ENCODE measurements at regions not wholly inside any gene's neighbourhood (a gene's known extent, or its start where the extent isn't known, plus 50 kb on each side); places are given as distances from the start of the nearest gene placed in this dataset.

DNA sequence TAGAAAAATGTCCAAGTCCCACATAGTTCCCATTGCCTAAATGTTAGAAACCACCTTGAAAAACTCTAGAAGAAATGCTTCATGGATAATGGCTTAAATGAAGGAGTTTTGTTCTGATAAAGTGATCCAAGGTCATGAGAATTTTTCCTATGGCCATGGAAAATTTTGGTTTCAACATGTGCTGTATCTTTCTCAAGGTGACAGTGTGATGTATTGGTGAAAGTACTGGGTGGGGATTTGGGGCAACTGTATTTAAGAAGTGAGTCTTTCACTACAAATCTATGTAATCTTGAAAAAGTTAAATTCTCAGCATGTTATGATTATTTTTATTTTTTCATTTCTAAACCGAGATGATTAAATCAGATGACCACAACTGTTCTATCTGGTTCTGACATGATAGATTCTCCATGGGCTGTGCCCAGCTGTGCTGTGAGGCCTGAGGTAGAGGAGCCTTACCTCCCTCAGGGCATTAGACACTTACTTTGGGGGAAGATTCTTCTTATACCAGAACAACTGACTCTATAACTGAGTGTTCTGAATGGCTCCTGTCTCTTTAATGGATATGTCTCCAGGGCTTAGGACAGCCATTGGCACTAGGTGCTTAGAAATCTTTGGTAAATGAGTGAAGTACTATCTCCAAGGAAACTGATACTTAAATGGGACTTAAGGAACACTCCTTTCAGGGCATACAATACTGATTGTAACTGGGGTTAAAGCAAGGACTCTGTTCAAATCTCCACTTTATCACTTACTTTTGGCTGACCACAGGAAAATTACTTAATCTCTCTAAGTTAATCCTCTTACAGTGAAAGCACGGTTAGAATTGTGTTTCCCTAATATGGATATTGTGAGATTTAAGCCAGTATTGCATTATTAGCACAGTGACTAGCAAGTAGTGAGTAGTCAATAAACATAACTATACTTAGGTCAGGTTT, 397.4 kb upstream of the MEF2C start:
- DNase-seq: no peak

- no peak for DNase-seq
Measured at GRCh38 chr5:89279391-89280036, 396.5 kb upstream of the MEF2C start.

DNA sequence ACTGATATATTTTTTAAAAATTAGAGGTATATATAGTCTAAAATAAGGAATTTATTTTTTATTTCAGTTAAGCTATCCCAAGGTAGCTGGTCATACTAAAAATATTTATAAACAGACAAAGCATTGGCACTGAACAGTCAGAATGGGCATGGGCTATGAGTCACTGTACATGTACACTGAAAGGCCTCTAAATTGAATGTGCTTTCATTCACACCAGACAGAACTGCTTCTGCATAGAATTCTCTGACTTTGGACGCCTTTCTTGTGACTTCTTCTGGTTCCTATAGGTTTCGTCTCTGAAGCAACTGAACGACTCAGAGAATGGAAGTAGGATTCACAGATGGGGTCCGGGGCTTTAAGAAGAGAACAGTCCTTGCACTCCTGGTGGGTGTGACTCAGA, 394.8 kb upstream of the MEF2C start:
- no peak for DNase-seq

DNA sequence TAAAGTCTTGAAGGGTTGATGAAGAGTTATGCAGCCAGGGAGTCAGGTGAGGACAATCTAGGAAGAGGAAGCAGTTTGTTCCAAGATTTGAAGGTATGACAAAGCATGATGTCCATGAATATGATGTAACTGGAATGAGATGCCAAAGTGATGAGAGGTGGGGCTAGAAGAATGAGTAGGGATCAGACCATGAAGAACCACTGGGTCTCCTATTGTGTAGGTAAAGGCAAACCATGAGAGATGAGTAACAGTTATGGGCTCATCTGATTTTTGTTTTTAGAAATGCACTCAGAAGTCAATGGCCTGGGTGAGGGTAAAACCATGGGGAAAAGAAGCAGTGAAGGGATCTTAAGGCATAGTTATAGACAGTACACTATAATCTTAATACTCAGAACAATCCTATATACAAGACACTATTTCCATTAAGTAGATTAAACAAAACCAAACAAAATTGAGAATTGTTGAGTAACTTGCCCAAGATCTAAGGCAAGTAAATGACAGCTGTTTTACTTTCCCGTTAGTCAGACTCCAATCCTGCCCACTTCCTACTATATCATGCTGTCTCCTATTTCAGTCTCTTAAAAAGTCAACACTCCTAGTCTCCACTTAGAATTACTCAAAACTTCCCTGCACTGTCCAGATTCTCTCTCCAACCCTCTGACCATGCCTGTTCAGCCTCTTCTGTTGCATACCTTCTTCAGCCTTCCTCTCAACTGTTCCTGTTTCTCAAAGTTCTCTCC, 393.8 kb upstream of the MEF2C start:
- no peak for DNase-seq

- DNase-seq: no peak
Measured at GRCh38 chr5:89275066-89275855, 392.3 kb upstream of the MEF2C start.

DNA sequence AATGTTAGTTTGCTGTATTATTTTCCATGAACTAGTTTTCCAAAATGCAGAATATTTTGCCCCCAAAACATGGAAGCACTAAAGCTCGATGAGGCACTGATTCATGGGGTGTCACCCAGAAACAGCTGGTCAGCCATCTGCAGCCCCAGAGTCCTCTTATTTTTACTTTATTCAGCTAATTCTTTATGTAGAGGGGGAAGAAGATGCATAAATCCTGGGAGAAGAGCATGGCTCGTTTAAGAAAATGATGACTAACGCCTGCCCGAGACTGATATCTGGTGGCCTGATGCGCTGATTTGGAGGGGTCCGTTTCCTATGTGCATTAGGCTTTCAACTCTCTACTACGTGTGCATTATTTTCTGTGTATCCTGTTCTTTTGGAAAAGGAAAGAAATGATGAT, 390.3 kb upstream of the MEF2C start:
- DNase-seq: no peak

DNA sequence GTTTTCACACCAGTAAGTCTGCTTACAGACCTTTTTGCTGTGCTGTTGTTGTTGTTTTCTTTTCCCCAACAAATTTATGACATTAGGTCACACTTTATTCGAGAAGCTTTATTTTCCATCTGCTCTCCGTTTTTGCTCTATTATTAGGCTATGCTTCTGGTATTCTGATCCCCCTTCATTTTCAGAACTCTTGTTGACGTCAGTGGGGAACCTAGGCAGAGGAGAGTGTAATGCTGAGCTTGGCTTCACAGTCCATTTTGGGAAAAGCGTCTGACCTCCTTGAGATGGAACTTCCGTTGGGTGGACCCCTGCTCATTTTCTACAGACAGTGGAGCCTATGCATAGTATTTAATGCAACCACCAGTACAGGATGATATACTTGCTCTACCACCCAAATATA, 387.9 kb upstream of the MEF2C start:
- no peak for DNase-seq

DNA sequence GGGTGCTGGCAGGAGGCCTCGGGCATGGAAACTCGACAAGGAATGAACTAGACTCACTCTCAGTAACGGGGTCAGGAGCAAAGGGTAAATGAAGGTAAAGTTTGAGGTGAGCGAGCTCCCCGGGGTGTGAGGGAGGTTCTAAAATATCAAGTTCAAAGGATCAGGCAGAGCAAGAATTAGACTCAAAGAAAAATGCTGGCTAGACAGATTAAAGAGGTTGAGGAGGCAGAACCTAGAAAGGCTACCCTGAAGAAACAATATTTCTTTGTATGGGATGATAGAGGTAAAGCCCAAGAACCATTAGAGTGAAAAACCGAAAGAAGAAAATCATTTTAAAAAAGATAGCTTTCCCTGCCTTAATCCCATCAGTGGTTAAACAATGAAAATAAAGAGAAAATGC, 386.7 kb upstream of the MEF2C start:
- DNase-seq: no peak

DNA sequence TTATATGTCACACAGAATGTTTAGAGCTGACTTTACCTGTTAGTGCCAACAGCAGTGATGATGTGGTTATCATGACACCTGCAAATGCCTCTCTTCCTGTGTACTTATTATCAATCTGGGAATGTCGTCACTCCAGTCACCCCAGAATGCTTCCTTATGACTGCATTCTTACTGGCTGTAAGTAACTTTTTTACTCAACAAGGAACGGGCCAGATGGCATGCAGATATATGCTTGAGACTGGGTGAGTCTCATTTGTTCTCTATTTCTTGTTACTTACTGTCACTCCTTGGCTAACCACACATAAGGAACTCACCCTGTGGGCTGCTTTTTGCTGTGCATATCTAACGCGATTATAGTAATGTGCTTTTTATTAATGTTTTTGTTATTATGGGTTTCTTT, 385.5 kb upstream of the MEF2C start:
- no peak for DNase-seq

DNA sequence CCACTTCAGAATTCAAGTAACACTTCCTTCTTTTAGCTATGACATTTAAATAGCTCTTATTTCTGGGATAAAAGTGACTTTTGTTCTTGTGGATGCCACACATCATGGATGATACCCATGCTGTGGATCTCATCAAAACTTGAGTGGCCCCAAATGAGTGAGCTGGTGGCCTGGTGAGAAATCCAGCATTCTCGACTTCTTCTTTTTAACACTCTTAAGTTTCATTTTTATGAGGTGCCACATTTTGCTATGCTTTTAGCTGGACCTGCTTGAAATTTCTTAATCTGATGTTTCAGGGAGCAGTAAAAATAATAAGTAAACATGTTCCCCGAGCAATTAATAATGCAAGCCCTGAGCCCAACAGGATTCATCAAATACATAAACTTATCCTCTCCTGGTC, 384.8 kb upstream of the MEF2C start:
- no peak for DNase-seq

- DNase-seq: no peak
Measured at GRCh38 chr5:89265511-89266179, 382.7 kb upstream of the MEF2C start.

- no peak for DNase-seq
Measured at GRCh38 chr5:89263846-89264245, 380.9 kb upstream of the MEF2C start.

GRCh38 chr5:89262030-89262429, 379.0 kb upstream of the MEF2C start:
- no peak for DNase-seq

DNA sequence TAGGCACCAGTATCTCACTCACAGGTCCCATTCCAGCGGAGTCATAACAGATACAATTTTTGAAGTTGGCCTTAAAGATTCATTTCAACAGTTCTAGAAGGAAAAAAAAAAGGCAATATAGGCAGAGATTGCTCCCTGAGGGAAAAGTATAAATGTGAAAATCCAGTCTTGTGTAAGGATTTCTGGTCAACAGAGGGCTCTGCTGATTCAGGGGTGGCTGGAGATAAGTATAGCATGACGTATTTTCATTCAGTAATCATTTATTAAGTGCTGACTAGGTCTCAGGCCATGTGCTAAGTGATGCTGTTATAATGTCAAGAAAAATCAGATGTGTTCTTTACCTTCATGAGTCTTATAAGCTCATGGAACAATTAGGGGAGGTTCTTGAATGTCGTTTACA, 377.3 kb upstream of the MEF2C start:
- DNase-seq: no peak

DNA sequence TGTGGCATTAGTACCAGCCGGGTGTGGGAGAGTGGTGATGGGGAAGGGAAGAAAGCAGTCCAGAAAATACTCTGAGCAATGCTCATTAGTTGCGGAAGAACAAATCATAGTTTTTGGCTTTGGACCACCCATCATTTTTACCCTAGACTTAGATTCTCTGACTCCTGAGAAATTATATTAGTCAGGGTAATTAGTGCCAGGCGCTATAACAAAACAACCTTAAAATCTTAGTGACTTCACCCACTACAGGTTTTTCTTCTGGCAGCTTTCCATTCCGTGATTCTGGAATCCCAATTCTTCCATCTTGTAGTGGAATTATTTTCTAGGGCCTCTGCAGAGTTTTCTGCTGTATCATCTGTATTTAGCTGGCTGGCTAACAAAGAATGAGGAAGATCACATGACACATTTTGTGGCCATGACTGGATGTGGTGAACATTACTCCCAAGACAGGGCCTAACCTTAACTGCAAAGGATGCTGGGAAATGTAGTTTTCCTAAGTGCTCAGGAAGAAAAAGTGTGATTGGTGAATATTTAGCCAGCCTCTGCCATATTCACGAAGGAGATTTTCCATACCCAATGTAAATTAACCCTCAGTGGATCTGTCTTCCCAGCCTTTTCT, 373.0 kb upstream of the MEF2C start:
- DNase-seq: no peak

DNA sequence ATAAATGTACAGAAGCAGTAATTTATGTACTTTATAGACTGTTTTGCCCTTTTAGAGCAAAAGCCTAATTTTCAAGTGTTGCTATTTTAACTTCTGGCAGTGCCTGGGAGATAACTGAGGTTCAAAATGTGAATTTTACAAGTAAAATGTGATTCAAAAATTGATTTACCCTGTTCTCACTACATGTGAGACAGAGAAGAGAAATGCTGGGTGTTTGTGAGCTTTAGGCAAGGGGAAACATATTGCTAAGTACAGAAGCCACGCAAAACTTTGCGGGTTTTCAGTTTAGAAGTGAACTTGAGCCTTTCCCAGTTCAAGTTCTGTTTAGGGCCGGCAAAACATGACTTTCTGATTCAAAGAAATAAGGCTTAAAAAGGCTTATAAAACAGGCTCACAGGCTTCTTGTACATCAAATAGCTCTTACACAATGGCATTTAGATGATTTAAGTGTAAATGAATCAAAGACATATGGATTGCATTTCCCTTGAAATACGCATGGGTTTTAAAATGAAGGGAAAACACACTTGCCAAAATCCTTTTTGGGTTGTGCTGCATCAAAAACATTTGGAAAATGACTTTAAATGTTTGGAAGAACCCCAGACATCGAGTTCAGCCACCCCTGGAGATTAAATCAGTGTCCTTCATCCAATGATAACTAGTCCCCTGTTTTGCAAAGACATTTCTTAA, 370.8 kb upstream of the MEF2C start:
- no peak for DNase-seq

DNA sequence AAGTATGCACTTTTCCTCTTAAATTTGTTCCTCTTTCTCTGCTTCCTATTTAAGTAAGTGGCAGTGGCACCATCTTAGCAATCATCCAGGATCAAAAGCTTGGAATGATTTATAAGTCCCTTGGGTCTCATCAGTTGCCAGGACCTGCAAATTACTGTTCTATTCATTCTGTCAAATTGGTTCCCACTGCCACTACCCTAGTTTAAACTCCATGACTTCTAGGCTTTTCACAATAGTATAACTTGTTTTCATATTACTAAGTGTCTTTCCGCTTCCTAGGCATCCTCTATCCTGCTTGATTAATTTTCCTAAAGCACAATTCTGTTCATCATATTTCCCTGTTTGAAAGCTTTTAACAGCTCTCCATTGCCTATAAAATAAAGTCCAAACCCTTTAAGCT, 363.9 kb upstream of the MEF2C start:
- DNase-seq: no peak

DNA sequence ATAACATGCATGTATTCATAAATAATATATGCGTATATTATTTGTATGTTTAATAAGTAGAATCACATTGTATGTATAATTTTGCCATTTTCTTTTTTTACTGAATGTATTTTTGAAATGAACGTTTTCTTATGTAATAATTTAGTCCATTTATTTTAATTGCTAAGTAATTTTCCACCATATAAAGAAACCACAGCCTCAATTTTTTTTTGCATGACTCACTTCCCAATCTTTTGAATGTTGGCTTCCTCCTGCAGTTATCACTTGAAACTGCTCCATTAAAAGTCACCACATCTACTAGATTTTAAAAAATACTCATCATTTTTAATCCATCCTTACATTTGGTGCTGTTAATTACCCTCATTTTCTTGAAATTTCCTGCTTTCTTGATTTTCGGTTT, 363.3 kb upstream of the MEF2C start:
- no peak for DNase-seq

DNA sequence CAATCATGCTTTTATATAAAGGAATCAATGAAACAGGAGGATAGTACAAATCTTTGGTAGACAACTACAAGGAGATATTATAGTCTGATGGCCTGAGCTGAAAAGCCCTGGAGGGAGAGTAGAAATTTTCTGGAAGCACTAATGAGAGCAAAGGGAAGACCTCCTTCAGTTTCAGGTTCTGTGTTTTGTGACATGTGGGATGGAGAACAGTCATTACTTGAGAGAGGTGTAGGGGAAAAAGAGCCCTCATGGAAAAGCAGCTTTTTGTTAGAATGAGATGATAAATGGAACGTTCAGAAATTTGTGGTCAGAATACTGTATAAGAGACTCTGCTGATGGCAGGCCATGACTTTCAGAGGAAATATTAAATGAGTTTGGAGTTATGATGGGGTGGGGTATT, 360.6 kb upstream of the MEF2C start:
- no peak for DNase-seq

DNA sequence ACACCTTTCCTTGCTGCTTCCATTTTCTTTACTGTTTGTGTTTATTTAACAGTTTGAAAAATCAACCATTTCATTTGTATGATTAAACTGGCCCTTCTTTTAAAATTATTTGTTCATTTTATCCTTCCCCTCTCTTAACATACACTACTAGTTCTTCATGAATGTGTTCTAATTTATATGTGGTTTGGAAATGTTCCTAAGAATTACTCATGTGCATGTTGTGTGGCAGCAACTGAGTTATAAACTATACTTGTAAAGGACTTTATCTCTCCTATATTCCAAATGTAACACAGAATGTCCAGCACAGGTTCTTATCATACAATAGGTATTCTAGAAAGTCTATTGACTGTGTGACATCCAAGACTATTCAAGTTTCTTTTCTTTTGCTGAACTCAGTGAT, 358.2 kb upstream of the MEF2C start:
- no peak for DNase-seq

- DNase-seq: no peak
Measured at GRCh38 chr5:89236900-89237299, 353.9 kb upstream of the MEF2C start.
